Lung (tissue), 11 donors: ENCODE measurements at regions not wholly inside any gene's neighbourhood (a gene's known extent, or its start where the extent isn't known, plus 50 kb on each side); places are given as distances from the start of the nearest gene placed in this dataset.

ENCODE experiments used
- ATAC-seq: fragments of 200-7000 bp; cut with Tn5 transposase; one replicate; pipeline ENCODE4 v1.9.1; 2020; ENCODE audit warnings: moderate number of reproducible peaks; ENCODE audit not compliant: insufficient read depth, low FRiP score
- DNase-seq, 3 donors: peaks; one replicate each; pipeline ENCODE4 v3.0.0-alpha.2; 2013 to 2017
- H3K27ac ChIP-seq, 2 donors: one replicate each; pipeline ENCODE4 v1.5.1; 2013; ENCODE audit warnings: mild to moderate bottlenecking in 2 of 2, moderate library complexity in 2 of 2, control low read depth in 1 of 2, inconsistent platforms in 1 of 2, low read depth in 1 of 2, low read length in 1 of 2
- H3K27me3 ChIP-seq, 3 donors: one replicate each; pipeline ENCODE4 v1.5.1; 2013; ENCODE audit warnings: low read length in 2 of 3; ENCODE audit not compliant: control insufficient read depth in 3 of 3, insufficient read depth in 3 of 3
- H3K36me3 ChIP-seq, 4 donors: one replicate each; pipeline ENCODE4 v1.5.1; 2013; ENCODE audit warnings: low read length in 4 of 4, mild to moderate bottlenecking in 1 of 4, moderate library complexity in 1 of 4; ENCODE audit not compliant: control insufficient read depth in 4 of 4, insufficient read depth in 4 of 4
- H3K4me1 ChIP-seq, 5 donors: one replicate each; pipeline ENCODE4 v1.5.1; 2013; ENCODE audit warnings: low read length in 5 of 5, mild to moderate bottlenecking in 2 of 5, moderate library complexity in 1 of 5; ENCODE audit not compliant: control insufficient read depth in 5 of 5, insufficient read depth in 5 of 5
- H3K4me3 ChIP-seq: one replicate; pipeline ENCODE4 v1.5.1; 2013; ENCODE audit warnings: mild to moderate bottlenecking, control low read depth, moderate library complexity
- H3K9ac ChIP-seq, 2 donors: one replicate each; pipeline ENCODE4 v1.5.1; 2013; ENCODE audit warnings: low read length in 2 of 2, control low read depth in 1 of 2; ENCODE audit not compliant: insufficient read depth in 1 of 2
- H3K9me3 ChIP-seq, 4 donors: one replicate each; pipeline ENCODE4 v1.5.1; 2013; ENCODE audit warnings: low read length in 3 of 4, mild to moderate bottlenecking in 1 of 4, moderate library complexity in 1 of 4; ENCODE audit not compliant: control insufficient read depth in 4 of 4, insufficient read depth in 3 of 4
- WGBS, 2 donors: extraction: QIAGEN DNeasy Blood & Tissue Kit; methylation state at CpG; one replicate each; pipeline ENCODE4 v1.1.7; 2013; 5-methylcytosine and 5-hydroxymethylcytosine counted together
- TF ChIP-seq, protein P1 (sequence below): IDR thresholded peaks from 2 replicates; pipeline ENCODE4 v1.5.1; 2012; ENCODE audit warnings: mild to moderate bottlenecking; ENCODE audit errors: control extremely low read depth, extremely low read depth
- donor health status: control.
- donor health status: control.
- donor health status: Bipolar disorder and iron deficiency.
- donor health status: healthy.
- donor health status: DM: yes; HTN: yes; CAD: no.

- DNase-seq (no peak), ATAC-seq (no peak)
- Histone ChIP-seq H3K9me3 (no peaks in the 10 kb centered on the region), H3K36me3 (no peaks in the 10 kb centered on the region), H3K4me1 (no peaks in the 10 kb centered on the region), H3K4me3 (no peak overlapping the region), H3K27me3 (no peaks in the 10 kb centered on the region), H3K9ac (no peak overlapping the region), H3K27ac (no peak overlapping the region)
- TF ChIP-seq, protein P1, sequence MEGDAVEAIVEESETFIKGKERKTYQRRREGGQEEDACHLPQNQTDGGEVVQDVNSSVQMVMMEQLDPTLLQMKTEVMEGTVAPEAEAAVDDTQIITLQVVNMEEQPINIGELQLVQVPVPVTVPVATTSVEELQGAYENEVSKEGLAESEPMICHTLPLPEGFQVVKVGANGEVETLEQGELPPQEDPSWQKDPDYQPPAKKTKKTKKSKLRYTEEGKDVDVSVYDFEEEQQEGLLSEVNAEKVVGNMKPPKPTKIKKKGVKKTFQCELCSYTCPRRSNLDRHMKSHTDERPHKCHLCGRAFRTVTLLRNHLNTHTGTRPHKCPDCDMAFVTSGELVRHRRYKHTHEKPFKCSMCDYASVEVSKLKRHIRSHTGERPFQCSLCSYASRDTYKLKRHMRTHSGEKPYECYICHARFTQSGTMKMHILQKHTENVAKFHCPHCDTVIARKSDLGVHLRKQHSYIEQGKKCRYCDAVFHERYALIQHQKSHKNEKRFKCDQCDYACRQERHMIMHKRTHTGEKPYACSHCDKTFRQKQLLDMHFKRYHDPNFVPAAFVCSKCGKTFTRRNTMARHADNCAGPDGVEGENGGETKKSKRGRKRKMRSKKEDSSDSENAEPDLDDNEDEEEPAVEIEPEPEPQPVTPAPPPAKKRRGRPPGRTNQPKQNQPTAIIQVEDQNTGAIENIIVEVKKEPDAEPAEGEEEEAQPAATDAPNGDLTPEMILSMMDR: no peak
Measured at GRCh38 chr4:134028421-134028820, 173.2 kb downstream of the PABPC4L start.

GRCh38 chr4:134027931-134028330 lies 173.7 kb downstream of the PABPC4L start:
- H3K9ac ChIP-seq: no peak overlapping the region
- TF ChIP-seq, protein P1: no peak
- H3K27ac ChIP-seq: no peak overlapping the region
- no peaks in the 10 kb centered on the region for H3K4me1 ChIP-seq
- H3K4me3 ChIP-seq: no peak overlapping the region
- no peaks in the 10 kb centered on the region for H3K9me3 ChIP-seq
- 71 to 75% methylated on average over 1 of the region's 1 CpG for WGBS, 2 donors
- no peaks in the 10 kb centered on the region for H3K27me3 ChIP-seq
- DNase-seq: peak in 1 of 3 donors; percentile 14
- no peaks in the 10 kb centered on the region for H3K36me3 ChIP-seq
- no peak for ATAC-seq

DNA sequence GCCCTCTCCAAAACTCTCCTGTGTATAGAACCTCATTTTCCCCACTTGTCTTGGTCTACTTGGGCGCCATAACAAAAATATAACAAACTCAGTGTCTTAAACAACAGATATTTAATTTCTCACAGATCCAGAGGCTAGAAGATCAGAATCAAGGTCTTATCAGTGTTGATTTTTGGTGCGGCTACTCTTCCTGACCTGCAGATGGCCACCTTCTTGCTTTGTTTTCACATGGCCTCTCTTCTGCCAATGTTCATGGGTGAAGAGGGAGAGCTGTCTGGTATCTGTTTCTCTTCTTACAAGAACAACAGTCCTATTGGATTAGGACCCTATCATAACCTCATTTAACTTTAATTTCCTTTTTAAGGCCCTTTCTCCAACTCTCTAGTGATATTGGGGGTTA lies 177.3 kb downstream of the PABPC4L start:
- Histone ChIP-seq H3K9ac (no peak overlapping the region), H3K36me3 (no peaks in the 10 kb centered on the region), H3K4me3 (no peak overlapping the region), H3K27me3 (no peaks in the 10 kb centered on the region), H3K9me3 (no peaks in the 10 kb centered on the region), H3K4me1 (no peaks in the 10 kb centered on the region), H3K27ac (no peak overlapping the region)
- TF ChIP-seq, protein P1: no peak
- ATAC-seq (no peak), DNase-seq (peak in 1 of 3 donors; percentile 4)
- 87 to 90% methylated on average over 2 of the region's 2 CpGs for WGBS, 2 donors

- Histone ChIP-seq H3K36me3 (no peaks in the 10 kb centered on the region), H3K27ac (no peak overlapping the region), H3K27me3 (no peaks in the 10 kb centered on the region), H3K9me3 (no peaks in the 10 kb centered on the region), H3K9ac (no peak overlapping the region), H3K4me1 (no peaks in the 10 kb centered on the region), H3K4me3 (no peak overlapping the region)
- no peak for DNase-seq
- TF ChIP-seq, protein P1: no peak
- WGBS, 2 donors: 62 to 81% methylated on average over 1 of the region's 1 CpG
- ATAC-seq: no peak
Measured at GRCh38 chr4:134019657-134020056, 181.9 kb downstream of the PABPC4L start.
